ENCODE measurements at regions not wholly inside any gene's neighbourhood (a gene's known extent, or its start where the extent isn't known, plus 50 kb on each side); places are given as distances from the start of the nearest gene placed in this dataset.

- Histone ChIP-seq H3F3A (ENCODE audit: low read length, unreplicated experiment) (no peaks in the 10 kb centered on the region), H3K27ac (ENCODE audit: low read length) (no peak overlapping the region), H3K9me2 (replicated peaks; ENCODE audit: low read length) (no peaks in the 10 kb centered on the region), H3K9ac (ENCODE audit: low read length) (no peak overlapping the region), H3K27me3 (ENCODE audit: low read length) (no peaks in the 10 kb centered on the region), H3K4me1 (ENCODE audit: insufficient read depth, low read length) (no peaks in the 10 kb centered on the region), H2AFZ (ENCODE audit: low read length) (no peak overlapping the region), H3K79me2 (ENCODE audit: low read length) (no peaks in the 10 kb centered on the region), H3K4me3 (ENCODE audit: low read length) (no peak overlapping the region), H3K36me3 (ENCODE audit: low read depth, low read length) (no peaks in the 10 kb centered on the region), H3K9me3 (ENCODE audit: low read length) (no peaks in the 10 kb centered on the region), H3K4me2 (ENCODE audit: low read length) (no peak overlapping the region), H4K20me1 (ENCODE audit: low read length) (no peaks in the 10 kb centered on the region)
- no peak for TF ChIP-seq EZH2 (IDR thresholded peaks at IDR 0.05; ENCODE audit: low read length, unreplicated experiment)
- TF ChIP-seq EZH2phosphoT487 (IDR thresholded peaks at IDR 0.05; ENCODE audit: borderline replicate concordance, low read length) = no peak
- no peak for TF ChIP-seq CTCF (conservative IDR thresholded peaks at IDR 0.05; ENCODE audit: low read depth, low read length)
- CTCF ChIA-PET = no interaction called here
- POLR2A ChIA-PET (ENCODE audit: unreplicated experiment) = interaction anchor here (0.7 kb wide), 1 partner anchor 158 kb away, joined by 3 read pairs; no protein-coding TSS in a partner anchor
- DNase-seq (no peak), ATAC-seq (no peak)
- BruUV-seq (replicated peaks) = no TSS peak
- intact Hi-C loops (cut with micrococcal nuclease) = no loop called here
These were observed 950.9 kb upstream of the NDST4 start for GRCh38 chr4:116064331-116064730.

- ChIA-PET POLR2A (ENCODE audit: unreplicated experiment) (no interaction called here), CTCF (no interaction called here)
- no peak overlapping the region for H3K4me2 ChIP-seq (ENCODE audit: low read length)
- TF ChIP-seq EZH2 (IDR thresholded peaks at IDR 0.05; ENCODE audit: low read length, unreplicated experiment) = no peak
- no peak for TF ChIP-seq CTCF (conservative IDR thresholded peaks at IDR 0.05; ENCODE audit: low read depth, low read length)
- TF ChIP-seq EZH2phosphoT487 (IDR thresholded peaks at IDR 0.05; ENCODE audit: borderline replicate concordance, low read length) = no peak
- H3K79me2 ChIP-seq (ENCODE audit: low read length) = no peaks in the 10 kb centered on the region
- H3K27me3 ChIP-seq (ENCODE audit: low read length) = no peaks in the 10 kb centered on the region
- H3F3A ChIP-seq (ENCODE audit: low read length, unreplicated experiment) = no peaks in the 10 kb centered on the region
- no peaks in the 10 kb centered on the region for H3K9me3 ChIP-seq (ENCODE audit: low read length)
- no peak for DNase-seq
- H3K9ac ChIP-seq (ENCODE audit: low read length) = no peak overlapping the region
- BruUV-seq (replicated peaks) = no TSS peak
- H3K4me1 ChIP-seq (ENCODE audit: insufficient read depth, low read length) = no peaks in the 10 kb centered on the region
- H3K36me3 ChIP-seq (ENCODE audit: low read depth, low read length) = no peaks in the 10 kb centered on the region
- no peaks in the 10 kb centered on the region for H4K20me1 ChIP-seq (ENCODE audit: low read length)
- no peaks in the 10 kb centered on the region for H3K9me2 ChIP-seq (replicated peaks; ENCODE audit: low read length)
- no peak for ATAC-seq
- H2AFZ ChIP-seq (ENCODE audit: low read length) = no peak overlapping the region
- no peak overlapping the region for H3K27ac ChIP-seq (ENCODE audit: low read length)
- intact Hi-C loops (cut with micrococcal nuclease) = loop anchor here (5.0 kb wide), 1 partner anchor 937 kb away; no protein-coding TSS in a partner anchor
- H3K4me3 ChIP-seq (ENCODE audit: low read length) = no peak overlapping the region
These were observed 945.9 kb upstream of the NDST4 start for GRCh38 chr4:116059361-116059760.

GRCh38 chr4:116058129-116058528, 944.7 kb upstream of the NDST4 start:
- no peak overlapping the region for H3K4me2 ChIP-seq (ENCODE audit: low read length)
- no peaks in the 10 kb centered on the region for H3K79me2 ChIP-seq (ENCODE audit: low read length)
- CTCF ChIA-PET = interaction anchor here (0.7 kb wide), 1 partner anchor 1976 kb away, joined by 3 read pairs; the partner anchor contains the start of gene NDST3
- no TSS peak for BruUV-seq (replicated peaks)
- H3K9me3 ChIP-seq (ENCODE audit: low read length) = no peaks in the 10 kb centered on the region
- H3K9me2 ChIP-seq (replicated peaks; ENCODE audit: low read length) = no peaks in the 10 kb centered on the region
- intact Hi-C loops (cut with micrococcal nuclease) = loop anchor here (5.0 kb wide), 1 partner anchor 936 kb away; no protein-coding TSS in a partner anchor
- H3K4me1 ChIP-seq (ENCODE audit: insufficient read depth, low read length) = no peaks in the 10 kb centered on the region
- TF ChIP-seq EZH2 (IDR thresholded peaks at IDR 0.05; ENCODE audit: low read length, unreplicated experiment) (no peak), EZH2phosphoT487 (IDR thresholded peaks at IDR 0.05; ENCODE audit: borderline replicate concordance, low read length) (no peak), CTCF (conservative IDR thresholded peaks at IDR 0.05; ENCODE audit: low read depth, low read length) (no peak)
- H3K36me3 ChIP-seq (ENCODE audit: low read depth, low read length) = no peaks in the 10 kb centered on the region
- H2AFZ ChIP-seq (ENCODE audit: low read length) = no peak overlapping the region
- POLR2A ChIA-PET (ENCODE audit: unreplicated experiment) = no interaction called here
- H4K20me1 ChIP-seq (ENCODE audit: low read length) = no peaks in the 10 kb centered on the region
- no peak overlapping the region for H3K27ac ChIP-seq (ENCODE audit: low read length)
- no peaks in the 10 kb centered on the region for H3K27me3 ChIP-seq (ENCODE audit: low read length)
- H3K4me3 ChIP-seq (ENCODE audit: low read length) = no peak overlapping the region
- DNase-seq (no peak), ATAC-seq (no peak)
- H3K9ac ChIP-seq (ENCODE audit: low read length) = no peak overlapping the region
- no peaks in the 10 kb centered on the region for H3F3A ChIP-seq (ENCODE audit: low read length, unreplicated experiment)

All from PC-3 (cell line).